ENCODE measurements at regions not wholly inside any gene's neighbourhood (a gene's known extent, or its start where the extent isn't known, plus 50 kb on each side); places are given as distances from the start of the nearest gene placed in this dataset.

GRCh38 chr9:78775211-78775610, 478.3 kb downstream of the PSAT1 start:
- Histone ChIP-seq H3K27me3 (ENCODE audit: insufficient read depth, low read length) (no peaks in the 10 kb centered on the region), H3K4me3 (ENCODE audit: low read length) (no peak overlapping the region), H3K9me3 (ENCODE audit: low read length) (no peaks in the 10 kb centered on the region)

GRCh38 chr9:78775696-78776295, 478.9 kb downstream of the PSAT1 start:
- Histone ChIP-seq H3K4me1 (ENCODE audit: insufficient read depth, low read length) (peaks cover 6% of the 10 kb centered on the region), H2AFZ (ENCODE audit: low read depth, low read length) (no peak overlapping the region), H3K36me3 (ENCODE audit: insufficient read depth, low read length) (no peaks in the 10 kb centered on the region), H3K27me3 (ENCODE audit: insufficient read depth, low read length) (no peaks in the 10 kb centered on the region), H3K4me3 (ENCODE audit: low read length) (no peak overlapping the region), H3K9me3 (ENCODE audit: low read length) (no peaks in the 10 kb centered on the region)

More at GRCh38 chr9:78775211-78775610, 478.3 kb downstream of the PSAT1 start:
- Histone ChIP-seq H3K36me3 (ENCODE audit: insufficient read depth, low read length) (no peaks in the 10 kb centered on the region), H2AFZ (ENCODE audit: low read depth, low read length) (no peak overlapping the region), H3K4me1 (ENCODE audit: insufficient read depth, low read length) (peaks cover 6% of the 10 kb centered on the region)

- H3K9me3 ChIP-seq (ENCODE audit: low read length), result no peaks in the 10 kb centered on the region
- H3K4me1 ChIP-seq (ENCODE audit: insufficient read depth, low read length), result peaks cover 6% of the 10 kb centered on the region
These were observed 480.8 kb downstream of the PSAT1 start for GRCh38 chr9:78777747-78778146.

GRCh38 chr9:78778318-78778717, 481.4 kb downstream of the PSAT1 start:
- H3K36me3 ChIP-seq (ENCODE audit: insufficient read depth, low read length), result no peaks in the 10 kb centered on the region
- no peak overlapping the region for H2AFZ ChIP-seq (ENCODE audit: low read depth, low read length)
- no peak overlapping the region for H3K4me3 ChIP-seq (ENCODE audit: low read length)
- H3K9me3 ChIP-seq (ENCODE audit: low read length), result no peaks in the 10 kb centered on the region
- H3K27me3 ChIP-seq (ENCODE audit: insufficient read depth, low read length), result no peaks in the 10 kb centered on the region
- peaks cover 6% of the 10 kb centered on the region for H3K4me1 ChIP-seq (ENCODE audit: insufficient read depth, low read length)

More at GRCh38 chr9:78777747-78778146, 480.8 kb downstream of the PSAT1 start:
- Histone ChIP-seq H3K27me3 (ENCODE audit: insufficient read depth, low read length) (no peaks in the 10 kb centered on the region), H2AFZ (ENCODE audit: low read depth, low read length) (peak overlapping the region; percentile 34), H3K36me3 (ENCODE audit: insufficient read depth, low read length) (no peaks in the 10 kb centered on the region), H3K4me3 (ENCODE audit: low read length) (no peak overlapping the region)

- peaks cover 6% of the 10 kb centered on the region for H3K4me1 ChIP-seq (ENCODE audit: insufficient read depth, low read length)
- H3K4me3 ChIP-seq (ENCODE audit: low read length), result no peak overlapping the region
- no peak overlapping the region for H2AFZ ChIP-seq (ENCODE audit: low read depth, low read length)
- H3K36me3 ChIP-seq (ENCODE audit: insufficient read depth, low read length), result no peaks in the 10 kb centered on the region
- H3K27me3 ChIP-seq (ENCODE audit: insufficient read depth, low read length), result no peaks in the 10 kb centered on the region
- no peaks in the 10 kb centered on the region for H3K9me3 ChIP-seq (ENCODE audit: low read length)
These were observed 482.0 kb downstream of the PSAT1 start for GRCh38 chr9:78778861-78779374.

GRCh38 chr9:78781681-78782080, 484.8 kb downstream of the PSAT1 start:
- Histone ChIP-seq H3K4me3 (ENCODE audit: low read length) (no peak overlapping the region), H3K4me1 (ENCODE audit: insufficient read depth, low read length) (peaks cover 6% of the 10 kb centered on the region), H3K9me3 (ENCODE audit: low read length) (no peaks in the 10 kb centered on the region), H3K36me3 (ENCODE audit: insufficient read depth, low read length) (no peaks in the 10 kb centered on the region), H3K27me3 (ENCODE audit: insufficient read depth, low read length) (no peaks in the 10 kb centered on the region), H2AFZ (ENCODE audit: low read depth, low read length) (no peak overlapping the region)

- H3K27me3 ChIP-seq (ENCODE audit: insufficient read depth, low read length), result no peaks in the 10 kb centered on the region
These were observed 485.3 kb downstream of the PSAT1 start for GRCh38 chr9:78782234-78782633.

GRCh38 chr9:78782858-78783257, 485.9 kb downstream of the PSAT1 start:
- Histone ChIP-seq H3K4me1 (ENCODE audit: insufficient read depth, low read length) (peaks cover 1% of the 10 kb centered on the region), H3K9me3 (ENCODE audit: low read length) (no peaks in the 10 kb centered on the region), H3K36me3 (ENCODE audit: insufficient read depth, low read length) (no peaks in the 10 kb centered on the region), H3K27me3 (ENCODE audit: insufficient read depth, low read length) (no peaks in the 10 kb centered on the region), H3K4me3 (ENCODE audit: low read length) (no peak overlapping the region), H2AFZ (ENCODE audit: low read depth, low read length) (no peak overlapping the region)

More at GRCh38 chr9:78782234-78782633, 485.3 kb downstream of the PSAT1 start:
- Histone ChIP-seq H3K4me1 (ENCODE audit: insufficient read depth, low read length) (peaks cover 6% of the 10 kb centered on the region), H3K4me3 (ENCODE audit: low read length) (no peak overlapping the region), H3K9me3 (ENCODE audit: low read length) (no peaks in the 10 kb centered on the region), H3K36me3 (ENCODE audit: insufficient read depth, low read length) (no peaks in the 10 kb centered on the region), H2AFZ (ENCODE audit: low read depth, low read length) (no peak overlapping the region)

- Histone ChIP-seq H3K36me3 (ENCODE audit: insufficient read depth, low read length) (no peaks in the 10 kb centered on the region), H3K9me3 (ENCODE audit: low read length) (no peaks in the 10 kb centered on the region), H3K4me3 (ENCODE audit: low read length) (no peak overlapping the region), H3K4me1 (ENCODE audit: insufficient read depth, low read length) (no peaks in the 10 kb centered on the region), H3K27me3 (ENCODE audit: insufficient read depth, low read length) (no peaks in the 10 kb centered on the region), H2AFZ (ENCODE audit: low read depth, low read length) (no peak overlapping the region)
These were observed 486.8 kb downstream of the PSAT1 start for GRCh38 chr9:78783743-78784142.

- Histone ChIP-seq H3K27me3 (ENCODE audit: insufficient read depth, low read length) (no peaks in the 10 kb centered on the region), H3K4me1 (ENCODE audit: insufficient read depth, low read length) (no peaks in the 10 kb centered on the region), H3K9me3 (ENCODE audit: low read length) (no peaks in the 10 kb centered on the region), H3K4me3 (ENCODE audit: low read length) (no peak overlapping the region), H3K36me3 (ENCODE audit: insufficient read depth, low read length) (no peaks in the 10 kb centered on the region), H2AFZ (ENCODE audit: low read depth, low read length) (no peak overlapping the region)
These were observed 489.9 kb downstream of the PSAT1 start for GRCh38 chr9:78786794-78787193.

- no peak overlapping the region for H2AFZ ChIP-seq (ENCODE audit: low read depth, low read length)
- H3K27me3 ChIP-seq (ENCODE audit: insufficient read depth, low read length), result no peaks in the 10 kb centered on the region
- H3K36me3 ChIP-seq (ENCODE audit: insufficient read depth, low read length), result no peaks in the 10 kb centered on the region
- no peak overlapping the region for H3K4me3 ChIP-seq (ENCODE audit: low read length)
- no peaks in the 10 kb centered on the region for H3K4me1 ChIP-seq (ENCODE audit: insufficient read depth, low read length)
- H3K9me3 ChIP-seq (ENCODE audit: low read length), result no peaks in the 10 kb centered on the region
These were observed 491.2 kb downstream of the PSAT1 start for GRCh38 chr9:78788101-78788500.

GRCh38 chr9:78791779-78792178, 494.9 kb downstream of the PSAT1 start:
- H3K4me1 ChIP-seq (ENCODE audit: insufficient read depth, low read length), result no peaks in the 10 kb centered on the region
- no peak overlapping the region for H2AFZ ChIP-seq (ENCODE audit: low read depth, low read length)

GRCh38 chr9:78792745-78793144, 495.8 kb downstream of the PSAT1 start:
- H3K4me3 ChIP-seq (ENCODE audit: low read length), result no peak overlapping the region
- no peaks in the 10 kb centered on the region for H3K27me3 ChIP-seq (ENCODE audit: insufficient read depth, low read length)
- H3K9me3 ChIP-seq (ENCODE audit: low read length), result no peaks in the 10 kb centered on the region
- no peaks in the 10 kb centered on the region for H3K4me1 ChIP-seq (ENCODE audit: insufficient read depth, low read length)
- H2AFZ ChIP-seq (ENCODE audit: low read depth, low read length), result no peak overlapping the region
- no peaks in the 10 kb centered on the region for H3K36me3 ChIP-seq (ENCODE audit: insufficient read depth, low read length)

More at GRCh38 chr9:78791779-78792178, 494.9 kb downstream of the PSAT1 start:
- Histone ChIP-seq H3K4me3 (ENCODE audit: low read length) (no peak overlapping the region), H3K36me3 (ENCODE audit: insufficient read depth, low read length) (no peaks in the 10 kb centered on the region), H3K27me3 (ENCODE audit: insufficient read depth, low read length) (no peaks in the 10 kb centered on the region), H3K9me3 (ENCODE audit: low read length) (no peaks in the 10 kb centered on the region)

GRCh38 chr9:78805771-78806170, 508.8 kb downstream of the PSAT1 start:
- no peak overlapping the region for H2AFZ ChIP-seq (ENCODE audit: low read depth, low read length)
- H3K4me3 ChIP-seq (ENCODE audit: low read length), result no peak overlapping the region
- H3K36me3 ChIP-seq (ENCODE audit: insufficient read depth, low read length), result no peaks in the 10 kb centered on the region
- H3K9me3 ChIP-seq (ENCODE audit: low read length), result no peaks in the 10 kb centered on the region
- peaks cover 8% of the 10 kb centered on the region for H3K4me1 ChIP-seq (ENCODE audit: insufficient read depth, low read length)
- H3K27me3 ChIP-seq (ENCODE audit: insufficient read depth, low read length), result no peaks in the 10 kb centered on the region

All from neuron (in vitro differentiated cells).